ENCODE measurements at regions not wholly inside any gene's neighbourhood (a gene's known extent, or its start where the extent isn't known, plus 50 kb on each side); places are given as distances from the start of the nearest gene placed in this dataset.
"Not testable (repeated sequence)": the region's sequence is repeated elsewhere in the genome, so short reads cannot be mapped to it uniquely, and the experiment has no call there.

- no peak for DNase-seq (ENCODE audit: low read depth)
These were observed 89.2 kb upstream of the STMND1 start for GRCh38 chr6:17012421-17013225.

DNA sequence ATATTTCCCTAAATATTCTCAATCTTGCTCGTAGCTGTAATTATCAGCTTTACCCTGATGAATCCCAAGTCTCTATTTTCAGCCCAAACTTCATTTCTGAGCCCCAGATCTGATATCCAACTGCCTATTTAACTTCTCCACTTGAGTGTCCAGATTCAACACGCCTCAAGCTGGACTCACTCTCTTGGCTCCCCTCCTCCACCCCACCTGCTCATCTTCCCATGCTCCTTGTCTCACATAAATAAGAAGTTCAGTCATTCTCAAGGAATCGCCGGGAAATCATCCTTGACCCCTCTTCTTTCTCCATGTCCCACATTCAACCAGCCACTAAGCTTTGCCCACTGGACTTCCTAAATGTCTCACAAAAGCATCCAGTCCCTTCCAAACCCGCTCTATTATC is 89.9 kb upstream of the STMND1 start:
- no peak for DNase-seq (ENCODE audit: low read depth)

DNA sequence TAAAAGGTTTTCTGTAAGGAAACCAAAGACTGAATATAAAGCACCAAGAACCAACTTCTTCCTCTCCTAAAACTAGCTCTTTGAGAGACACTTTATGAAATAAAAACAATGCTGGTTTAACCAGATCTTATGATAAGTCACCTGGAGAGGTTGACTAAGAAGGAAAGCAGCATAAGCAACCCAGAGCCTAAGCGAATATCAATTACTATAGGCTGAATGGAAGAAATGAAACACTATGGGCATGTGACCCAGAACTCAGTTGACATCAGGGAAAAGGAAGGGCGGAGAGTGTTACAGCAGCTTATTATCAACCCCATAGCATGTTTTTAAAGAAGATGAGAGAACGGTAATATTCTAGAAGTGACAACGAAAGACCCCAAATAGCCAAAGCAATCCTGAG is 94.1 kb upstream of the STMND1 start:
- DNase-seq (ENCODE audit: low read depth): no peak

DNA sequence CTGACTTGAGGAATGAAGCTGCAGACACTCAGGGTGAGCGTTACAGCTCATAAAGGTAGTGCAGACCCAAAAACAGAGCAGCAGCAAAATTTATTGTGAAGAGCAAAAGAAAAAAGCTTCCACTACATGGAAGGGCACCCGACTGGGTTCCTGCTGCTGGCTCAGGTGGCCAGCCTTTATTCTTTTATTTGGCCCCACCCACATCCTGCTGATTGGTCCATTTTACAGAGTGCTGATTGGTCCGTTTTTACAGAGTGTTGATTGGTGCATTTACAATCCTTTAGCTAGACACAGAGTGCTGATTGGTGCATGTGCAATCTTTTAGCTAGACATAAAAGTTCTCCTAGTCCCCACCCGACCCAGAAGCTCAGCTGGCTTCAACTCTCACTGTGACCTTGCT is 95.3 kb upstream of the STMND1 start:
- DNase-seq (ENCODE audit: low read depth): no peak

GRCh38 chr6:17004269-17004668 is 97.6 kb upstream of the STMND1 start:
- no peak for DNase-seq (ENCODE audit: low read depth)

- DNase-seq (ENCODE audit: low read depth): no peak
These were observed 99.7 kb upstream of the STMND1 start for GRCh38 chr6:17002123-17002522.

DNA sequence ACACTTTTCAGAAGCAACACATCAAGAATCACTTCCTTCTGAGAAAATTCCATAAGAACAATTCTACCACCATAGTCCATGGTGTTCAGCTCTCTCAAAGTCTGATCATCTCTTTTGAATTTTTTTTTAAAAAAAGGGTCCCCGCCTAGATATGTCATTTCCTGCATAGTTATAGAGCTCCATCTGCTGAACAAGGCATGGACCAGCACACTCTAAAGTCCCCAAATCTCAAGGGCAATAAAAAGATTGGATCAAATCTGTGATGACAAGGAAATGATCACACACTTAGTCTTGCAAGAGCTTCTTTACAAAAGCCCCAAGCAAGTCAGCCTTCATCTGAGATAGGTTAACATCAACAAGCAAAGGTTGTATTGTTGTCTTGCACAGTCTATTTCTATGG is 100.7 kb upstream of the STMND1 start:
- no peak for DNase-seq (ENCODE audit: low read depth)

DNA sequence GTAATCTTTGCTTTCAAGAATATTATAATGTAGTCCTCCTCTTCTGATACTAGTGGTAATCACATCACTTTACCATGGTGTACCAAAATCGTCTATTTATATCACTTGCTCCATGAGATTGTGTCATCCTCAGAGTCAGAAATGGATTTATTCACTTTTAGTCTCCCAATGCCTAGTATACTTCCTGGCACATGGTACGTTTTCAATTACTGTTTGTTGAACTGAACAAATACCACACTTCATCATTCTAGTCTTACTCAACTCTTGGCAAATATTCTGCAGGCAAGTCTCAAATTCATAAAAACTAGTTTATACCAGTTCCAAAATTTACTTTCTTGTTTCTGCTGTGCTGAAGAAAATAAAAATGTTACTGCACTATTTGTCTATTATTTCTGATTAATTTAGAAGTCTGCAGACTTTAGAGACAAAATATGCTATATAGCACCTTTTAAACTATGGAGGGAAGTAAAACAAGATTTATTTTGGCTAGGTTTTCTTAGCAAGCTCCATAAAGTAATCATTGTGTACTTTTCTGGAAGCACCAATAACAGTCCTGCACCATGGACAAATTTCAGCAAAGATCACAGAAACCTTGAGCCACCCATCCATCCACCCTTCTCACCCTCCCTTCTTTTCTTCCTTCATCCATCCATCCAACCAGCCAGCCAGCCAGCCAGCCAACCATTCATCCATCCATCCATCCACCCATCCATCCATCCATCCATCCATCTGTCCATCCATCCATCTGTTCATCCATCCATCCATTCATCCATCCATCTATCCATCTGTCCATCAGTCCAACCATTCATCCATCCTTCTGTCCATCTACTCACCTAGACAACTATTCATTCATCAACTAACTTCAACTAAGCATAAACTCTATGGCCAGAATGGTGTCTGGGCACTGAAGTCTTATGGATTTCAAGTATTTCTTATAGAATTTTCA is 102.1 kb upstream of the STMND1 start:
- DNase-seq (ENCODE audit: low read depth): no peak

GRCh38 chr6:16998461-16998860 is 103.4 kb upstream of the STMND1 start:
- DNase-seq (ENCODE audit: low read depth): no peak

DNA sequence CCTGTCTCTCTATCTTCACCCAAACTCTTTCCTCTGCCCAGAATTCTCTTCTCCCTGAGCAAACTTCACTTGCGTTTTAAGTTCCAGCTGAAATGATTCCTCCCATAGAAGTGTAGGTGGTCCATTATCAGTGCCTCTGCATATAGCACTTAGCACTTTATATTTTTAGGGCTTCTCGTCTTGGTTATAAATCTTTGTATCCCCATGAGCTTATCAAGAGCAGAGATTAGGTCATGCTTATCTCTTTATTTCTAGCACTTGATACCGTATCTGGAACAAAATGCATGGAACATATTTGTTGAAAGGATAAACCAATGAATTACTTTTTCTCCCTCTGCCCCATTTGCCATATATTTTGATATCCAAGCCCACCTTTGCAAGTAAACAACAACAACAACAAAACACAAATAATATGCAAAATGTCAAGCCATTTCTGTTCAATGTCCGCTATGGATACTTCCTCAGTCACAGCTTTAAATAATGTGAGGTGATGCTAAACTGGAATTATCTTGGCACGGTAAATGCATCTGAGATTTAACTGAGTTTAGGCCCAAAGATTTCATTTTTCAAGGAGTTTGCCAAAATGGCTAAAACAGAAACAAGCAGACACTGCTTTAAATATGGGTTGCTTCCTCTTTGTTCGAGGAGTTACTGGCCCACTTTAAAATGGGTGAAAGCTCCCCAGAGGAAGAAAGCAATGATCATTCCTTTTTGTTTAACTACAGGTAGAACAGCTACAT is 106.2 kb upstream of the STMND1 start:
- no peak for DNase-seq (ENCODE audit: low read depth)

DNA sequence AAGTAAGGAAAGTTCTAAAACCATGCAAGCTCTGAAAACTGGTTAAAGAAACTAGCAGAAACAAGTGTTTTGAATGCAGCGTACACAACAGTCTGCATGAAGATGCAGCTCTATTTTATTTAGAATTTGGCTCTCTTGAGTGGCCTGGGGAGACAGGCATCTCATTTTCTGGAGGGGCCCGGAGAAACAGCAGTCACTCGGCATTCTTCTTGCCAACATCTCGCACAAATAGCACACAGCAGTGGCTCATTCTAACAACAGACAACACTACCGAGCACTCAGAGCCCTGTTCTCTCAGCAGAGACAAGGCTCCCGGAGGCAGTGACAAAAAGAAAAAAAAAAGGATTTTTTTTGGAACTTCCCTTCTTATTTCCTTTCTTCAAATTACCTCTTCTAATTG is 108.5 kb upstream of the STMND1 start:
- DNase-seq (ENCODE audit: low read depth): no peak

DNA sequence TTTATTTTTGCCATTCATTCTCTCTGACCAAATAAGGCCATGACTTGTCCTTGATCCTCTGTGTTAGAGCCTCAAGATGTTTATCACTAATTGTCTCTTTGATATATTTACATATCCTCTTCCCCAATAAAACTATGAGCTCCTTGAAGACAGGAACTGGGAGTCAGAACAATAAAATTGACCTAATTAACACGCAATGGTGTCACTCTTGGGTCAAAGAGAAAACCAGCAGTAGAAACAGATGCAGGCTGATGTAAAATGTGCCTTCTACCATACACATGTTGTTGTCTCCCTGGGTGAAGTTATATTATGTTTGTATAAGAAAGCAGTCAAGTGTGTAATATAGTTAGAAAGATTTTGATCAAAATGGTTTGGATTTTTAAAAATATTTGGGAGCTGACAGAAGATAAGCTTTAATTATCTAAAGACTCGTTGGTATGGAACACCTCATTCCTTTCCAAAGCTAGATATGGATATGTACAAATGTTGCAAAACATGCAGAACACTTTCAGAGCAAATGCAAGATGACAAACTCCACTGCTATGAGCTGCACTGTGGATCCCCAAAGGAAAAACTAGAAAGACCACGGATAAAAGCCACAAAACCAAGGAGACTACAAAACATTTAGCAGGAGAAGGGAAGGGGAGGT is 109.7 kb upstream of the STMND1 start:
- no peak for DNase-seq (ENCODE audit: low read depth)

GRCh38 chr6:16989976-16990375 is 111.9 kb upstream of the STMND1 start:
- DNase-seq (ENCODE audit: low read depth): not testable (repeated sequence)

GRCh38 chr6:16989382-16989781 is 112.5 kb upstream of the STMND1 start:
- DNase-seq (ENCODE audit: low read depth): no peak

DNA sequence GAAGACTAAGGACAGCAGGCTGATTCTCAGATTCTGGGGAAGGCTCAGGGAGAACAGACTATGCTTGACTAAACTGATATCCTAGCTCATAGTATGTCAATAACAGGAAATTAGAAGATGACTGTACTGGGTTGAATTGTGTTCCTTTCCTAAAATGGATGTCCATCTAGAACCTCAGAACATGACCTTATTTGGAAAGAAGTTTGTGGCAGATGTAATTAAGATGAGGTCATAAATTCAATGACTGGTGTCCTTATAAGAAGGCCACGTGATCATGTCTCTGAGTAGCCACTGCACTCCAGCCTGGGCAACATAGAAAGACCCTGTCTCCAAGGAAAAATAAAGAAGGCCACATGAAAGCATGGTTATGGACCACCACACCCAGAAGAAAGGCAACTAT is 113.9 kb upstream of the STMND1 start:
- no peak for DNase-seq (ENCODE audit: low read depth)

GRCh38 chr6:16985513-16986284 is 116.2 kb upstream of the STMND1 start:
- no peak for DNase-seq (ENCODE audit: low read depth)

GRCh38 chr6:16982807-16983206 is 119.0 kb upstream of the STMND1 start:
- no peak for DNase-seq (ENCODE audit: low read depth)

GRCh38 chr6:16979677-16980370 is 122.0 kb upstream of the STMND1 start:
- no peak for DNase-seq (ENCODE audit: low read depth)

DNA sequence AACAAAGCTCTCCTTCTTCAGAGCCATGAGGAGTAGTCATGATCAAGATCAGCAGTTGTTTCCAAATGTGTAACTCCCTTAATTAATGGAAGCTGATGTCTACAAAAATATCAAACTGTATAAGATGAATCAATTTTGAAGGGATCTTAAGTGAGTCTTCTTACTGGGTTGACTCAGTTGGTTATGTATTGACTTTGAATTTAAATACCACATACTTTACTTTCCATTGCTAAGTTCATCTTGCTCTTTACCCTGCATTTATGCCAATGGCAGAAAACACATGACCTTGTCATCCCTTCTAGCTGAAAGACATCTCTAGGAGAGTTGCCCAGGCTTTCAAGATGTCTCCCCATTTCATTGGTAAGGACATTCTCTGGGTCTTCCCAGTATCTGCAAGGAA is 123.2 kb upstream of the STMND1 start:
- no peak for DNase-seq (ENCODE audit: low read depth)

- DNase-seq (ENCODE audit: low read depth): no peak
These were observed 125.3 kb upstream of the STMND1 start for GRCh38 chr6:16976385-16977183.
